Chondrocyte (in vitro differentiated cells): ENCODE measurements at regions not wholly inside any gene's neighbourhood (a gene's known extent, or its start where the extent isn't known, plus 50 kb on each side); places are given as distances from the start of the nearest gene placed in this dataset.

Experiments
- DNase-seq: peaks from one replicate; pipeline ENCODE4 v3.0.0; 2021; ENCODE audit warnings: mixed read lengths, low spot score
- H3K27ac Mint-ChIP-seq: one replicate; pipeline ENCODE4 v1.8.0; 2021; ENCODE audit warnings: mild to moderate bottlenecking, moderate library complexity, mixed read lengths; ENCODE audit not compliant: unreplicated experiment
- H3K27me3 Mint-ChIP-seq: 2 replicates; pipeline ENCODE4 v1.8.0; 2021; ENCODE audit warnings: low read depth, mixed read lengths
- H3K36me3 Mint-ChIP-seq: 2 replicates; pipeline ENCODE4 v1.8.0; 2021; ENCODE audit warnings: low read depth, mixed read lengths
- H3K4me1 Mint-ChIP-seq: 2 replicates; pipeline ENCODE4 v1.8.0; 2021; ENCODE audit warnings: low read depth, mild to moderate bottlenecking, mixed read lengths
- H3K4me3 Mint-ChIP-seq: one replicate; pipeline ENCODE4 v1.8.0; 2021; ENCODE audit warnings: mild to moderate bottlenecking, moderate library complexity, mixed read lengths; ENCODE audit not compliant: unreplicated experiment
- H3K9me3 Mint-ChIP-seq: 2 replicates; pipeline ENCODE4 v1.8.0; 2021; ENCODE audit warnings: low read depth, mixed read lengths
- CTCF ChIP-seq: fragments of 200-600 bp; sonication (generic); IDR thresholded peaks from 2 replicates; pipeline ENCODE4 v1.5.0; 2021; ENCODE audit warnings: antibody characterized with exemption, mild to moderate bottlenecking, moderate library complexity

- H3K27ac Mint-ChIP-seq, result no peak overlapping the region
These were observed 162.1 kb downstream of the MN1 start for GRCh38 chr22:27639248-27640086.

GRCh38 chr22:27641049-27641795 is 160.3 kb downstream of the MN1 start:
- Mint-ChIP-seq H3K4me3 (no peak overlapping the region), H3K36me3 (no peaks in the 10 kb centered on the region), H3K27me3 (no peaks in the 10 kb centered on the region), H3K9me3 (no peaks in the 10 kb centered on the region), H3K27ac (peak overlapping the region; percentile 25), H3K4me1 (peaks cover 39% of the 10 kb centered on the region)
- DNase-seq, result peak; percentile 44
- no peak for TF ChIP-seq CTCF

More at GRCh38 chr22:27639248-27640086, 162.1 kb downstream of the MN1 start:
- Mint-ChIP-seq H3K4me3 (no peak overlapping the region), H3K36me3 (no peaks in the 10 kb centered on the region), H3K4me1 (peaks cover 45% of the 10 kb centered on the region), H3K27me3 (no peaks in the 10 kb centered on the region), H3K9me3 (no peaks in the 10 kb centered on the region)
- peak; percentile 44 for DNase-seq
- no peak for TF ChIP-seq CTCF

- TF ChIP-seq CTCF, result no peak
- no peaks in the 10 kb centered on the region for H3K36me3 Mint-ChIP-seq
- H3K4me3 Mint-ChIP-seq, result no peak overlapping the region
- peaks cover 29% of the 10 kb centered on the region for H3K4me1 Mint-ChIP-seq
- peak; percentile 89 for DNase-seq
- no peaks in the 10 kb centered on the region for H3K27me3 Mint-ChIP-seq
- no peaks in the 10 kb centered on the region for H3K9me3 Mint-ChIP-seq
- no peak overlapping the region for H3K27ac Mint-ChIP-seq
These were observed 159.3 kb downstream of the MN1 start for GRCh38 chr22:27642104-27642800.

GRCh38 chr22:27643907-27644306 is 157.6 kb downstream of the MN1 start:
- Mint-ChIP-seq H3K4me3 (no peak overlapping the region), H3K27me3 (no peaks in the 10 kb centered on the region), H3K9me3 (no peaks in the 10 kb centered on the region), H3K4me1 (peaks cover 28% of the 10 kb centered on the region), H3K36me3 (no peaks in the 10 kb centered on the region), H3K27ac (no peak overlapping the region)
- no peak for TF ChIP-seq CTCF
- DNase-seq, result no peak

GRCh38 chr22:27644566-27644965 is 157.0 kb downstream of the MN1 start:
- Mint-ChIP-seq H3K27ac (no peak overlapping the region), H3K27me3 (no peaks in the 10 kb centered on the region), H3K4me1 (peaks cover 21% of the 10 kb centered on the region), H3K4me3 (no peak overlapping the region), H3K9me3 (no peaks in the 10 kb centered on the region), H3K36me3 (peaks cover under 1% of the 10 kb centered on the region)
- no peak for TF ChIP-seq CTCF
- no peak for DNase-seq
